ENCODE measurements at regions not wholly inside any gene's neighbourhood (a gene's known extent, or its start where the extent isn't known, plus 50 kb on each side); places are given as distances from the start of the nearest gene placed in this dataset.

- Mint-ChIP-seq H3K36me3 (ENCODE audit: insufficient read depth, unreplicated experiment) (no peaks in the 10 kb centered on the region), H3K4me3 (ENCODE audit: low read depth, unreplicated experiment) (no peak overlapping the region), H3K4me1 (ENCODE audit: low read depth, unreplicated experiment) (no peaks in the 10 kb centered on the region), H3K9me3 (ENCODE audit: low read depth, unreplicated experiment) (peaks cover 5% of the 10 kb centered on the region), H3K27ac (ENCODE audit: unreplicated experiment) (no peak overlapping the region), H3K27me3 (ENCODE audit: unreplicated experiment) (no peaks in the 10 kb centered on the region)
- no peak for DNase-seq
- CTCF ChIA-PET = no interaction called here
- TF ChIP-seq CTCF (IDR thresholded peaks at IDR 0.05; ENCODE audit: unreplicated experiment) = no peak
- BruUV-seq (replicated peaks) = no TSS peak
- intact Hi-C loops (cut with micrococcal nuclease; ENCODE audit: unreplicated experiment) = loop anchor here (10.0 kb wide), 1 partner anchor 62 kb away; no protein-coding TSS in a partner anchor
These were observed 549.4 kb upstream of the API5 start for GRCh38 chr11:42762348-42762747.

- H3K36me3 Mint-ChIP-seq (ENCODE audit: insufficient read depth, unreplicated experiment) = no peaks in the 10 kb centered on the region
- no peaks in the 10 kb centered on the region for H3K4me1 Mint-ChIP-seq (ENCODE audit: low read depth, unreplicated experiment)
- CTCF ChIA-PET = no interaction called here
These were observed 546.9 kb upstream of the API5 start for GRCh38 chr11:42764936-42765335.

GRCh38 chr11:42768576-42768975, 543.2 kb upstream of the API5 start:
- no peak for DNase-seq
- intact Hi-C loops (cut with micrococcal nuclease; ENCODE audit: unreplicated experiment) = loop anchor here (10.0 kb wide), 1 partner anchor 56 kb away; no protein-coding TSS in a partner anchor
- Mint-ChIP-seq H3K27ac (ENCODE audit: unreplicated experiment) (no peak overlapping the region), H3K36me3 (ENCODE audit: insufficient read depth, unreplicated experiment) (no peaks in the 10 kb centered on the region), H3K4me1 (ENCODE audit: low read depth, unreplicated experiment) (no peaks in the 10 kb centered on the region), H3K27me3 (ENCODE audit: unreplicated experiment) (no peaks in the 10 kb centered on the region), H3K9me3 (ENCODE audit: low read depth, unreplicated experiment) (peaks cover 10% of the 10 kb centered on the region), H3K4me3 (ENCODE audit: low read depth, unreplicated experiment) (no peak overlapping the region)
- CTCF ChIA-PET = no interaction called here
- BruUV-seq (replicated peaks) = no TSS peak
- no peak for TF ChIP-seq CTCF (IDR thresholded peaks at IDR 0.05; ENCODE audit: unreplicated experiment)

More at GRCh38 chr11:42764936-42765335, 546.9 kb upstream of the API5 start:
- no TSS peak for BruUV-seq (replicated peaks)
- no peak for TF ChIP-seq CTCF (IDR thresholded peaks at IDR 0.05; ENCODE audit: unreplicated experiment)
- DNase-seq = no peak
- Mint-ChIP-seq H3K9me3 (ENCODE audit: low read depth, unreplicated experiment) (peaks cover 10% of the 10 kb centered on the region), H3K27me3 (ENCODE audit: unreplicated experiment) (no peaks in the 10 kb centered on the region), H3K27ac (ENCODE audit: unreplicated experiment) (no peak overlapping the region), H3K4me3 (ENCODE audit: low read depth, unreplicated experiment) (no peak overlapping the region)
- intact Hi-C loops (cut with micrococcal nuclease; ENCODE audit: unreplicated experiment) = loop anchor here (10.0 kb wide), 1 partner anchor 60 kb away; no protein-coding TSS in a partner anchor

- CTCF ChIA-PET = interaction anchor here (0.6 kb wide), 1 partner anchor 512 kb away, joined by 4 read pairs; no protein-coding TSS in a partner anchor
- H3K9me3 Mint-ChIP-seq (ENCODE audit: low read depth, unreplicated experiment) = peaks cover 8% of the 10 kb centered on the region
- TF ChIP-seq CTCF (IDR thresholded peaks at IDR 0.05; ENCODE audit: unreplicated experiment) = no peak
- no peaks in the 10 kb centered on the region for H3K4me1 Mint-ChIP-seq (ENCODE audit: low read depth, unreplicated experiment)
- no peaks in the 10 kb centered on the region for H3K36me3 Mint-ChIP-seq (ENCODE audit: insufficient read depth, unreplicated experiment)
- no peaks in the 10 kb centered on the region for H3K27me3 Mint-ChIP-seq (ENCODE audit: unreplicated experiment)
- no peak overlapping the region for H3K4me3 Mint-ChIP-seq (ENCODE audit: low read depth, unreplicated experiment)
- BruUV-seq (replicated peaks) = no TSS peak
- no peak overlapping the region for H3K27ac Mint-ChIP-seq (ENCODE audit: unreplicated experiment)
- intact Hi-C loops (cut with micrococcal nuclease; ENCODE audit: unreplicated experiment) = no loop called here
- DNase-seq = no peak
These were observed 541.2 kb upstream of the API5 start for GRCh38 chr11:42770444-42771065.
